ENCODE measurements at regions not wholly inside any gene's neighbourhood (a gene's known extent, or its start where the extent isn't known, plus 50 kb on each side); places are given as distances from the start of the nearest gene placed in this dataset.
"Not testable (repeated sequence)": the region's sequence is repeated elsewhere in the genome, so short reads cannot be mapped to it uniquely, and the experiment has no call there.

DNA sequence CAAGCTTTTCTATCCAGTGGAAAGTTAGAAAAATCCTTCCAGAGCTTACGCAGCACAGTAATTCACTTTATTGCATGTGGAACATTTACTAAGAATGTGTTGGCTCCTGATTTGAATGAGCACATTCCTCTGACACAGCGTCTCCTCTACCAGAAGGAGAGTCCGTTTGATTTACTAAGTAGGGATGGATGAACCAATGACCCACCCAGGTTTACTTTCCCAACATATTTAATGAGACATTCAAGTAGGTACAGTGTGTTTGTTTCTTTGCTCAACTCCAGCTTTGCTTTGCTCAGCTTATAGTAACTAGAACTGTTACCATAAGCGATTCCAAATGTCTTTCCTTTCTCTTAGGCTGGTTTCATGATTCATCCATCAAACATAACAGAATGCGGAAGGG is 161.7 kb downstream of the SMARCA1 start:
- DNase-seq (ENCODE audit: low spot score) (no peak), FAIRE-seq (no peak)

DNA sequence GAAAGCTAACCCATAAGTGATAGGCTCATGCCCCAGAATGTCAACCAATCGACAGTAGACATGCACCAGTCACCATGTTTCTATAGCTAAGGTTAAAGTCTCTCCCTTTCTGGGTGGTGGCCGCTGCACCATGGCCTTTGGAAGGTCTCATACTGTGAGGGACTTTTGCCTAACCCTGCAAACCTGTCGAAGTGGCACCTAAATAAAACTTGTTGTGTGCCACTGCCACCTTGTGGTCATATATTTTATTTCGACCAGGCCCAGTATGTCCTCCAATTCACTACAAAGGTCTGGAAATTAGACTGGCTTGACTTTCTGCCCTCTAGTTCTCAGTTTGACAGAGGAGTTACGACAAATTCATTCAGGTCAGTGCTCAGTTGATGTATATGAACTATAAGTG is 163.1 kb downstream of the SMARCA1 start:
- peak; percentile 9 for DNase-seq (ENCODE audit: low spot score)
- no peak for FAIRE-seq

DNA sequence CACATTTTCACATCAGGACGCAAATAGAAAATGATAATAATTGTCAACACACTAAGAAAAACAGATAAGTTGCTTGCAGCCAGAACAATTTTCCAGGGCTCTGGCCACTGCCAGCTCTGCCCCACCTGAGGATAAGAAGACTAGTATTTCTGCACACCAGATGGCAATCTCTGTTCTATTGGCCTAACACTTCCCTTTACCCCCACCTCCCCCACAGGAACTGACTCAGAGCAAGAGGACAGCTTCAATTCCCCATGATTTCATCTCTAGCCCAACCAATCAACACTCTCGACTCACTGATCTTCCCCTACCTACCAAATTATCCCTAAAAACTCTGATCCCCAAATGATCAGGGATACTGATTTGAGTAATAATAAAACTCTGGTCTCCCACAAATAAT is 164.0 kb downstream of the SMARCA1 start:
- no peak for FAIRE-seq
- peak; percentile 9 for DNase-seq (ENCODE audit: low spot score)

DNA sequence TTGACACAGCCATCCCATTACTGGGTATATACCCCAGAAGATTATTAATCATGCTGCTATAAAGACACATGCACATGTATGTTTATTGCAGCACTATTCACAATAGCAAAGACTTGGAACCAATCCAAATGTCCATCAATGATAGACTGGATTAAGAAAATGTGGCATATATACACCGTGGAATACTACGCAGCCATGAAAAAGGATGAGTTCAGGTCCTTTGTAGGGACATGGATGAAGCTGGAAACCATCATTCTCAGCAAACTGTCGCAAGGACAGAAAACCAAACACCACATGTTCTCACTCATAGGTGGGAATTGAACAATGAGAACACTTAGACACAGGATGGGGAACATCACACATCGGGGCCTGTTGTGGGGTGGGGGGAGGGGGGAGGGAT is 165.9 kb downstream of the SMARCA1 start:
- FAIRE-seq, result not testable (repeated sequence)

DNA sequence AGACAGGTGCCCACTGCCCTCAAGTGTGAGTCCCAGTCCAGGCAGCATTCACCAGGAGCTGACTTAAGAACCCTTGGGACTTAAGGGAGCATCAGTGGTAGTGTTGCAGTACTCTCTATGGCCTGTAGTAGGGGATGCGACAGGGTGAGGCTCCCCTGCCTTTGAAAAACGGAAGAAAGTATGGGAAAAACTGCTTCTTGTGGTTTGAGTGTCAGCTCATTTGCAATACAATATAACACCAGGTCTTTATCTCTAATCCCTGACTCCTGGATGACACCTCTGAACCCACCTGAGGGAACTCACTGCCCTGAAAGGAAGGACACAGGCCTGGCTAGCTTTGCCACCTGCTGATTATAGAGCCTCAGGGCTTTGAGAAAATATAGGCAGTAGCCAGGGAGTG is 176.0 kb downstream of the SMARCA1 start:
- FAIRE-seq (no peak), DNase-seq (ENCODE audit: low spot score) (no peak)

More for the DNA sequence above, 165.9 kb downstream of the SMARCA1 start:
- not testable (repeated sequence) for DNase-seq (ENCODE audit: low spot score)

DNA sequence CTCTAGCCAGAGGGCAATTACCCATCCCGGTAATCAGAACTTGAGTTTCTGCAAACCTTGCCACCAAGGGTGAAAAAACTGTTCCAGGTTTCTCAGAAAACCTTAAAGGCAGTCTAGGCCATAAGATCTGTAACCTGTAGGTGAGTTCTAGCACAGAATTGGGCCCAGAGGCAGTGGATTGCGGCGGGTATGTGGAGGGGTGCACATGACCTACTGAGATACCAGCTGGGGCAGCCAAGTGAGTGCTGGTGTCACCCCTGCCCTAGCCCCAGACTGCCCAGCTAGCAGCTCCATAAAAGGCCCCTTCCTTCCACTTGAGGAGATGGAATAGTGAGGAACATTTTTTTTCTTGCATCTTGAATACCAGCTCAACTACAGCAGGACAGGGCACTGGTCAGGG is 176.7 kb downstream of the SMARCA1 start:
- DNase-seq (ENCODE audit: low spot score) (no peak), FAIRE-seq (no peak)

DNA sequence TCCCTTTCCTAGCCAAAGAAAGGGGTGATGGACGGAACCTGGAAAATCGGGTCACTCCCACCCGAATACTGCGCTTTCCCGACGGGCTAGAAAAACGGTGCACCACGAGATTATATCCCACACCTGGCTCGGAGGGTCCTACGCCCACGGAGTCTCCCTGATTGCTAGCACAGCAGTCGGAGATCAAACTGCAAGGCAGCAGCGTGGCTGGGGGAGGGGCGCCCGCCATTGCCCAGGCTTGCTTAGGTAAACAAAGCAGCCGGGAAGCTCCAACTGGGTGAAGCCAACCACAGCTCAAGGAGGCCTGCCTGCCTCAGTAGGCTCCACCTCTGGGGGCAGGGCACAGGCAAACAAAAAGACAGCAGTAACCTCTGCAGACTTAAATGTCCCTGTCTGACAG is 186.0 kb downstream of the SMARCA1 start:
- not testable (repeated sequence) for DNase-seq (ENCODE audit: low spot score); FAIRE-seq

DNA sequence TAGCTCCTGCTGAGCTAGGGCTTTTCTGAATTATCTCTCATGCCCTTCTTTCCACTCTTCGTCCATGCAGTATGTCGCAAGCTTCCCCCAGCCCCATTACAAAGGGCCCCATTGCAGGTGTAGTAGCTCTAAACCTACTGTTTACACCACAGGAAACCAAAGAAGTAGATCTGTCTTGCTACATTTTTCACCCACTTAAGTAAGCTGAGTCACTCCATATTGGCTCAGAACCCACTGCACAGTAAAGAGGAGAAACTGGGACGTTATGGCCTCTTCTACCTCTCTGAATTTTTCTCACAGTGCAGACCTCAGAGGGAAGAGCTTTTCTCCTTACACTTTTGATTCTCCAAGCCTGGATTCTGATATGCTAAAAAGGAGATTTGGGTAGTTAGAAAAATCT is 200.2 kb downstream of the SMARCA1 start:
- FAIRE-seq (no peak), DNase-seq (ENCODE audit: low spot score) (no peak)

DNA sequence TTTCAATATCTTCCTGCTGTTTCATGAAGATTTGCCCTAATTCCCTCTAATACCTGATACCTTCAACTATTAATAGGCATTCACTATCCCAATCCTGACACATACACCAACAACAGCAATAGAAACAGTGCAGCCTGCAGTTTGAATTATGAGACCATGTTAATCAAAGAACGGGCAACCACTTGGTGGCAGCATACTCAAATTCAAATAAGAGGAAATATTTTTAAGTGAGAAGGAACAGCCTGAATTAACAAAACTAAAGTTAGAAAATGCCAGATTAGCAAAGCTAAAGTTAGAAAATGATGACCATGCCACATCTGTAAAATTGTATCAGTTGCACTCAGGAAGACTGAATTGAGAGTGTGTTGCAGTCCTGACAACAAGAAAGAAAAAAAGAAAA is 204.9 kb downstream of the SMARCA1 start:
- FAIRE-seq, result no peak

DNA sequence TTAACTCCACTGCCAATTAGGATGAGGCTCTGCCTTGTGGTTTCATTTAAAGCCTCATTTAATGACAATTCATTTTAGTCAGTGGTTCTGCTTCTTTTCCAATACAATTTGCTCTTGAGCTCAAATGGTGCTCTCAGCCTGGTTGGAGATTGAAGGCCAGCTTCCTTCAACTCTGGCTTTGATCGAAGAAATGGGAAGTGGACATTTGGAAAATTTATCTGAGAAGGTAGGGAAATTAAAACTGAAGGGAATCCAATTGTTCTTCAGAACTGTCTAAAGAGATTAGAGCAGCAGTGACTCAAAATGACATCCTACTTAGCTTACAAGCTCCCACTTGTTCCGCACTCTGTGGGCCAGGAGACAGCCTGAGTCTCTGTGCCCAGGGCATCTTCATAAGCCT is 206.8 kb downstream of the SMARCA1 start:
- FAIRE-seq (no peak), DNase-seq (ENCODE audit: low spot score) (no peak)

More for the DNA sequence above, 204.9 kb downstream of the SMARCA1 start:
- no peak for DNase-seq (ENCODE audit: low spot score)

DNA sequence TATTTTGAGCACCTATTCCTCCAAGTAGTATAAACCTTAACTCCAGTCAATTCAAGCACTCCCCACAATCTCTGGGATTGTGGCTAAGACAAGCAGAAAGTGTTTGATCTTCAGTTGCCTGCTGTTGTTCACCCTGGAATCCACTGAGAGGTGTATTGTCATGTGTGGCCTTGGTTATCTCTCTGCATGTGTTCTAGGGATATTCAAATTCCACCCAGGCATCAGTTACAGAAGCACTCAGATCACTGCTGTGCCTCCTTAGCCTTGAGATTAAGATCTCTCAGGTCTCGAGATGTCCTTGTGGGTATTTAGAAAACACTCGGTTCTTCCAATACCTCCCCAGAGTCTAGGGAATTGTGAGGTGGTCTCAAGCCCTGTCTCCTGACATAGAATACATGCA is 213.3 kb downstream of the SMARCA1 start:
- DNase-seq (ENCODE audit: low spot score) (no peak), FAIRE-seq (no peak)

DNA sequence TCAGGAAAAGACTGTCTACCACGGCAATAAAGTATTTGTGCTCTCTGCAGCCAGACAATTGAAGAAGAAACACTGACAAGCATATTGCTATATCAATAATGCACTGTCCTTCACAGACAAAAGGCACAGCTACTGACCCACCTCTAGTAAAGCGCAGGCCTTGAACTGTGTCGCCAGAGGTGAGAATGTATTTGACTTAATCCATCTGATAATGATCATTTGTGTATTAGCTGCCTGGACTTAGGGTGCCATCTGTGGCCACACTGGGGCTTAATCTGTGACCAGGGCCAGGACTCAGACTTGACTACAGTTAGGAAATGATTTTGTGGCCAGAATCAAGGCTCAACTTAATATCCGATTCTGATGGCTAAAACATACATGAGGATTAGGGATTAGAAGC is 260.4 kb downstream of the SMARCA1 start:
- FAIRE-seq (no peak), DNase-seq (ENCODE audit: low spot score) (no peak)

DNA sequence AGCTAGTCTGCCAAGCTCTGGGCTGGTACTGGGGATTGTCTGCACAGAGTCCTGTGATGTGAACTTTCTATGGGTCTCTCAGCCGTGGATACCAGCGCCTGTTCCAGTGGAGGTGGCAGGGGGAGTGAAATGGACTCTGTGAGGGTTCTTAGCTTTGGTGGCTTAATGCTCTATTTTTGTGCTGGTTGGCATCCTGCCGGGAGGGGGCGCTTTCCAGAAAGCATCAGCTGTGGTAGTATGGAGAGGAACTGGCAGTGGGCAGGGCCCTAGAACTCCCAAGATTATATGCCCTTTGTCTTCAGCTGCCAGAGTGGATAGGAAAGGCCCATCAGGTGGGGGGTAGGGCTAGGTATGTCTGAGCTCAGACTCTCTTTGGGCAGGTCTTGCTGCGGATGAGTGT is 267.8 kb downstream of the SMARCA1 start:
- FAIRE-seq; DNase-seq (ENCODE audit: low spot score): not testable (repeated sequence)

DNA sequence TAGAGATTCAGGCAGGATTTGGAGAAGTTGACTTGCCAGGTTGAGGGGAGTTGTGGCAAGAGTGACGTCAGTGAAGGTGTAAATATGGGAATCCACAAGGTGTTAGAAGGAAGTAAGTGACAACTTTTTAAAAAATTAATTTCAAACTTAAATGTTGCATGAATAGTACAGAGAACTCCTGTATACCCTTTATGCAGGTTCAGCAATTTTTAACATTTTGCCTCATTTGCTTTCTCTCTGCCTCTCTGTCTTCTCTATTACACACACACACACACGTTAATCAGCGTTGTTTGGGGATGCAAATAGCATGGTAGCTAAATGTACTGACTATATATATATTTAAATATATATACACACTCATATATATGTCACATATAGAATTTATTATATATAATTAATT is 273.7 kb downstream of the SMARCA1 start:
- no peak for FAIRE-seq
- DNase-seq (ENCODE audit: low spot score), result no peak

DNA sequence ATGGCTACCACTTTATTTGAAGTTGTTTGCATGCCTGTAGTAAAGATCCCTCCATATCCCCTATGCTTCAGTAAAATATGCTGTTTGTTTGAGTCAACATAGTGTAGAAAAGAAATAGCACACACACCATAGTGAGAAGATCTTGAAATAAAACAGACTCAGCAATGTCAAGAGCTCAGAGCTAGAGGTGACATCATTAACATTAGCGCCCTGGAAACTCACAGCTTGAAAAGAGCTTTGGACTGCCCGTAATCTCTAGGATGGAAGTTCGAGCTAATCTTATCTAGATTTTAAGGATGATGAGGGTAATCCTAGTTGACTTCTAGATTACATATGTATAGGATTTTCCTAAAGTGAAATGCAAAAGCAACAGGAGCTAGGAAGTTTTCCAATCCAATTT is 275.6 kb downstream of the SMARCA1 start:
- FAIRE-seq (no peak), DNase-seq (ENCODE audit: low spot score) (no peak)

DNA sequence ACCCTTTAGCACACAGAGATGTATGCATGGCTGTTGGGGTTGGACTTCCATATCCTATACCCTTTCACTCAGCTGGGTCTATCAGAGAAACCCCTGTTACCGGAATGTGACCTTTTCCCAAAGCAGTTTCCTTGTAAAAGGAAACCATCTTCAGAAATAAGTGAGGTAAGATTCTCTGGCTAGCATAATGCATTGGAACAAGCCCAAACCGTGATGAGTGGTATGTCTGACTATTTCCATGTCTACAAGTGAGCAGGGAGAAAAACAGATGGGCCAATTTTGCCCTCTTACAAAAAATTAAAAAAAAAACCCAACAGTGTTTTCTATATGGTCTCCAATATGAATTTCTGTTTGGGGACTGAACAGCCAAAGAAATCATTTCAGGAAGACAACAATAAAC is 283.9 kb downstream of the SMARCA1 start:
- DNase-seq (ENCODE audit: low spot score), result no peak
- FAIRE-seq, result no peak

DNA sequence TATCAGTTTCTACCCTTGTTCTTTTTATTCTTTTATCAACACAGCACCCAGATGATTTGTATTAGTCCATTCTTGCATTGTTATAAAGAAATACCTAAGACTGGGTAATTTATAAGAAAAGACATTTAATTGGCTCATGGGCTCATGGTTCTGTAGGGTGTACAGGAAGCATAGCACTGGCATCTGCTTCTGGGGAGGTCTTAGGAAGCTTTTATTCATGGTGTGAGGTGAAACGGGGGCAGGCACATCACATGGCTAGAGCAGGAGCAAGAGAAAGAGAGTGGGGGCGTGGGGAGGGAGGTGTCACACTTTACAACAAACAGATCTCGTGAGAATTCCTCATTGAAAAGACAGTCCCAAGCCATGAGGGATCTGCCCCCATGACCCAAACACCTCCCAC is 285.3 kb downstream of the SMARCA1 start:
- FAIRE-seq (no peak), DNase-seq (ENCODE audit: low spot score) (no peak)

DNA sequence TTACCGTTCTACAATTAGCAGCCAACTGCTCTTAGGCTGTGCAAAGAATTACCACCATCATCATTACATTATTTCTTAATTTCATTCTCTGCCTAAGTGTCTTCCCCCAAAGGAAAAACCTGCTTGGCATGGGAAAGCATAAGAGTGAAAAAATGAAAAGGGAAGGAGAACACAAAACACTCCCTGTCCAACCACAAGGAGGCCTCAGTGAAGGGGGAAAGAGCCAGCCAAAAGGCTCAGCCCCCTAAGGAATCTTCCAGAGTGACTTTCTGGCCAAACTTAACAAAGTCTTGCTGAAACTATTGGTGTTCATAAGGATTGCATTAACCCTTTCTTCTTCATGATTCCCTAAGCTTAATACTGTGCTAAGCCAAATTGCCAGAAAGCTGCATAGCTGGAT is 287.4 kb downstream of the SMARCA1 start:
- FAIRE-seq (no peak), DNase-seq (ENCODE audit: low spot score) (no peak)

DNA sequence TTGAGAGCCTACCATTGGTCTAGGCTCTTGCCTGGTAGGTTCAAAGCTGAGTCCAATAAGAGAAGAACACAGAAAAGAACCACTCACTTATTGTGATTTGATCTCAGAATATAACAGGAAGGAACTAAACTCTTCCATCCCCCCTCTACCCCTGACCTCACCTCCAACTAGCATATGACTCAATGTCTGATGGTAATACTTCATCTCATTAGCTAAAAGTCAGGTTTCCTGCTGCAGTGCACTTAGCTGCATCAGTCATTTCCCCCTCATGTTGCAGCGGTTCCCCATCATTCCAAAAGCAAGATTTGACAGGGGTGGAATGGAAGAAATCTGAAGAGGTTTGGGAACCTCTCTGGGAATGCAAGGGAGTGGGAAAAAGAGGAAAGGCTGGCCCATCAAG is 289.5 kb downstream of the SMARCA1 start:
- FAIRE-seq, result no peak
- DNase-seq (ENCODE audit: low spot score), result no peak

DNA sequence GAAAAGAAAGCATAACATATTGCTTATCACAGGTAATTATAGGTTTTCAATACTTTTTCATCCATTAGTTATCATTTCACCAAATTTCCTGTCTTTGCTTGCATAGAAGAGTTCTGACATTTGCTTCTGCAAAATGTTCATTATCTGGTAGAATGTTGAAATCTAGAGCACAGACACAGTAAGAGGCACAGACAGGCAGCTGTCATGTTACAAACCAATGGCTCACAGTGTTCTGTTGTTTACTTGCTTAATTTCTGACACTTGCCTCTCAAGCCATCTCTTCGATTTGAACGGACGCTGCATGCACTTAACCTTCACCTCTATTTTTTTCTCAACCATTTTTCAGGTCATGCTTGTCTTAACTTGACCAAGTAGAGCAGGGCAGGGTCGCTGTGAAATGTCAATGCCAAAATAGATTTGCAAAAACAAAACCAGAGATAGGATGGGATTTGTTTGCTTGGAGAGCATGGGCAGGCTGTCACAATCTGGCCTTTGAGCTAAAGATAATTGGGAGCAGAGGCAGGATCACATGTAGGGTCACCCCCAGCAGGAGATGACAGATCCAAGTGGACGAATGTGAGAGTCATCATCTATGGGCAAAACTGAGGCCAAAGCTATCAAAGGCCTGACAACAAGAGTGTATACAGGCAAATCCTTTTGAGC is 292.3 kb downstream of the SMARCA1 start:
- DNase-seq (ENCODE audit: low spot score), result no peak
- FAIRE-seq, result no peak

DNA sequence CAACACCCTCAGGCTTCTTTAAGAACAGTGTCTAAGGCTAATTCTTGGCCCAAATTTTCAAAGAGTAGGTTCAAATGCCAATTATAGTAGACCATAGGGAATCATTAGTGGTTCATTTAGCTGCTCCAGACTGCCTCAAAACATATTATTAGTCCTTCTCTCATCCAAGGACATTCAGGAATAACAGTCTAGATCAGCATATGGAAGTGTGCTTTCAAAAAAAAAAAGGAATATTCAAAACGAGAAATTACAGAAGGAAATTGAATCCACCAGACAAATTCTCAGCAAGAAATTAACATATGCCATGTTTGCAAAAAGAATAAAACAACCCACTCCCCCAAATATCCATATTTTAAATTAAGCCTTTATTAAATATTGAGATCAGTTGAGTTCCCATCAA is 293.1 kb downstream of the SMARCA1 start:
- no peak for DNase-seq (ENCODE audit: low spot score)
- FAIRE-seq, result no peak

DNA sequence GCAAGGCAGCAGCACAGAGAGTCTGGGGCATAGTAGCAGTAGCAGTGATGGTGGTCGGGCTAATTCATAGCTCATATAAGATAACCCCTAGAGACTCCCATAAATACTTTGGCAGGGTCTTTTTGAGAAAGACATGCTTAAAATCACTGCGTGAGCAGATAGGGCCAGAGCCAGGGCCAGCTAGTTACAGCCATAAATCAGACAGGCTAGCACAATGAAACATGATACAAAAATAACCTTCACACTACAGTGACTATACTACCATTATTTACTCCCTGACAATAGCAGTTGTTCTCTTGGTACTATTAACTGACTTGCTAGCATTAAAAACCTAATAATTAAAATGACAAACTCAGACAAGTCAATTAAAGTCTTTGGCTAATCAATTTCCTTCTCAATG is 295.9 kb downstream of the SMARCA1 start:
- DNase-seq (ENCODE audit: low spot score), result no peak

DNA sequence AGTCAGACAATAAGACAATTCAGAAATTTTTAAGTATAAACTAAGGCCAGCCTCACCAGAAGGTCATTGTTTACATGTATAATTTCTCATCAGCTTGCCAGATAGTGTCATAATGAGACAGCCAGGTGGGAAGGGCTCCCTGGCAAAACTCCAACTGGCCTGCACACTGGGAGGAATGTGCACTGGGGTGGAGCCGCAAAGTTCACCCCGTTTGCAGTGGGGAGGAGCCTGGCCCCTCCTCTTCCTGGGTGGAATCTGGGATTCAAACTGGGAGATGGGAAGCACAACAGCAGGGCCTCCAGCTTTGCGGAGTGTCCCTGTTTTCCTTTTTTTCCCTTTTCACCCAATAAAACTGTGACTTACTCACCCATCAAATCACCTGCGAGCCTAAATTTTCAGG is 329.9 kb downstream of the SMARCA1 start:
- FAIRE-seq (no peak), DNase-seq (ENCODE audit: low spot score) (peak; percentile 0)

More for the DNA sequence above, 295.9 kb downstream of the SMARCA1 start:
- no peak for FAIRE-seq

DNA sequence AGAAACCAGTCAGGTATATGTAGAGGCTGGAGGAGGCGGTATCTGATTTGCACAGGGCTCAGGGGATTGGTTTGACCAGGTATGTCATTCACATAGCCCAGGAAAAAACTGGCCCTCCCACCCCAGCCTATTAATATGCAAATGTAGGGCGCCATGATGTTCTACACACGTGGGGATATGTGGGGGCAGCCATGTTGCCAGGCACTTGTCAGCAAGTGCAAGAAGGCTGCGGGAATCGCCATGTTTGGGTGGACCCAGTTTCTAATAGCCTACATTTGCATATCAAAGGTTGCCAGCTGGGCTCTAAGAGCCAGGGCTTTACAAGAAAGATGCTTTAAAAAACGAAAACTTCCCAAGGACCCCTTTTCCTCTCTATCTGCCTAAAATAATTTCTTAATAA is 335.1 kb downstream of the SMARCA1 start:
- FAIRE-seq, result no peak
- no peak for DNase-seq (ENCODE audit: low spot score)
